ENCODE measurements at regions not wholly inside any gene's neighbourhood (a gene's known extent, or its start where the extent isn't known, plus 50 kb on each side); places are given as distances from the start of the nearest gene placed in this dataset.

GRCh38 chr14:30138567-30138966 is 210.9 kb upstream of the PRKD1 start:
- no peak for TF ChIP-seq POLR2A (IDR thresholded peaks at IDR 0.05)
- TF ChIP-seq CTCF (IDR thresholded peaks at IDR 0.05), result no peak
